H9 (cell line): ENCODE measurements at regions not wholly inside any gene's neighbourhood (a gene's known extent, or its start where the extent isn't known, plus 50 kb on each side); places are given as distances from the start of the nearest gene placed in this dataset.

ENCODE experiments used
- DNase-seq: peaks from one replicate; pipeline ENCODE4 v3.0.0-alpha.2; 2017
- H2AFZ ChIP-seq: one replicate; pipeline ENCODE4 v1.6.1; 2013; ENCODE audit warnings: mild to moderate bottlenecking, low read length, control low read depth, moderate library complexity
- H2AK5ac ChIP-seq: 2 replicates; pipeline ENCODE4 v1.6.1; 2013; ENCODE audit warnings: low read length, control low read depth, mixed read lengths; ENCODE audit not compliant: insufficient read length
- H2BK120ac ChIP-seq: one replicate; pipeline ENCODE4 v1.6.1; 2013; ENCODE audit warnings: low read depth, mild to moderate bottlenecking, low read length, control low read depth, inconsistent platforms; ENCODE audit not compliant: poor library complexity, severe bottlenecking
- H2BK12ac ChIP-seq: 2 replicates; pipeline ENCODE4 v1.6.1; 2013; ENCODE audit warnings: low read length, control low read depth, mixed read lengths, low read depth; ENCODE audit not compliant: insufficient read length
- H2BK15ac ChIP-seq: 2 replicates; pipeline ENCODE4 v1.6.1; 2013; ENCODE audit warnings: low read depth, low read length, control low read depth
- H2BK20ac ChIP-seq: one replicate; pipeline ENCODE4 v1.6.1; 2013; ENCODE audit warnings: low read depth, mild to moderate bottlenecking, low read length, control low read depth, inconsistent platforms; ENCODE audit not compliant: poor library complexity, severe bottlenecking
- H2BK5ac ChIP-seq: 2 replicates; pipeline ENCODE4 v1.6.1; 2013; ENCODE audit warnings: low read length, control low read depth, mixed read lengths; ENCODE audit not compliant: insufficient read length
- H3K14ac ChIP-seq: 2 replicates; pipeline ENCODE4 v1.6.1; 2013; ENCODE audit warnings: low read length, control low read depth; ENCODE audit not compliant: insufficient read depth
- H3K18ac ChIP-seq: 2 replicates; pipeline ENCODE4 v1.6.1; 2013; ENCODE audit warnings: low read depth, mild to moderate bottlenecking, mixed read lengths, low read length, control low read depth; ENCODE audit not compliant: insufficient read length
- H3K23ac ChIP-seq: 2 replicates; pipeline ENCODE4 v1.6.1; 2013; ENCODE audit warnings: low read length, control low read depth, mixed read lengths, low read depth; ENCODE audit not compliant: insufficient read length
- H3K23me2 ChIP-seq: 2 replicates; pipeline ENCODE4 v1.6.1; 2013; ENCODE audit warnings: low read depth, mild to moderate bottlenecking, mixed read lengths, low read length, control low read depth; ENCODE audit not compliant: insufficient read length, poor library complexity, severe bottlenecking
- H3K27ac ChIP-seq: 2 replicates; pipeline ENCODE4 v1.5.1; 2013; ENCODE audit warnings: low read length, control low read depth, mixed read lengths, low read depth; ENCODE audit not compliant: insufficient read length
- H3K27me3 ChIP-seq: 2 replicates; pipeline ENCODE4 v1.6.1; 2013; ENCODE audit warnings: low read length, control low read depth, inconsistent platforms; ENCODE audit not compliant: insufficient read depth
- H3K4ac ChIP-seq: 2 replicates; pipeline ENCODE4 v1.6.1; 2013; ENCODE audit warnings: low read depth, mild to moderate bottlenecking, control low read depth, inconsistent platforms, low read length, moderate library complexity
- H3K4me1 ChIP-seq: 2 replicates; pipeline ENCODE4 v1.6.1; 2013; ENCODE audit warnings: low read length, control low read depth, inconsistent platforms; ENCODE audit not compliant: insufficient read depth
- H3K4me2 ChIP-seq: 2 replicates; pipeline ENCODE4 v1.6.1; 2013; ENCODE audit warnings: low read length, control low read depth, mixed read lengths; ENCODE audit not compliant: insufficient read length, insufficient read depth
- H3K56ac ChIP-seq: 2 replicates; pipeline ENCODE4 v1.6.1; 2013; ENCODE audit warnings: low read depth, mild to moderate bottlenecking, mixed read lengths, low read length, control low read depth; ENCODE audit not compliant: insufficient read length
- H3K79me1 ChIP-seq: 2 replicates; pipeline ENCODE4 v1.6.1; 2013; ENCODE audit warnings: low read depth, mild to moderate bottlenecking, moderate library complexity, low read length, control low read depth, inconsistent platforms; ENCODE audit not compliant: insufficient read depth, poor library complexity, severe bottlenecking
- H3K79me2 ChIP-seq: 2 replicates; pipeline ENCODE4 v1.6.1; 2013; ENCODE audit warnings: low read length, control low read depth, inconsistent platforms; ENCODE audit not compliant: insufficient read depth
- H3K9ac ChIP-seq: 2 replicates; pipeline ENCODE4 v1.6.1; 2013; ENCODE audit warnings: low read length, control low read depth, mixed read lengths; ENCODE audit not compliant: insufficient read length; ENCODE audit errors: extremely low read depth
- H3K9me3 ChIP-seq: one replicate; pipeline ENCODE4 v1.6.1; 2013; ENCODE audit warnings: low read depth, low read length, inconsistent platforms; ENCODE audit not compliant: control insufficient read depth
- H3T11ph ChIP-seq: one replicate; pipeline ENCODE4 v1.6.1; 2013; ENCODE audit warnings: mild to moderate bottlenecking, low read length, control low read depth, inconsistent platforms
- H4K20me1 ChIP-seq: one replicate; pipeline ENCODE4 v1.6.1; 2013; ENCODE audit not compliant: control insufficient read depth, insufficient read length, insufficient read depth
- H4K5ac ChIP-seq: 2 replicates; pipeline ENCODE4 v1.6.1; 2013; ENCODE audit warnings: low read depth, mild to moderate bottlenecking, mixed read lengths, low read length, control low read depth; ENCODE audit not compliant: insufficient read length
- H4K8ac ChIP-seq: replicated peaks from 2 replicates; pipeline ENCODE4 v1.6.1; 2013; ENCODE audit warnings: low read length, control low read depth, mixed read lengths, low read depth; ENCODE audit not compliant: insufficient read length
- H4K91ac ChIP-seq: 2 replicates; pipeline ENCODE4 v1.6.1; 2013; ENCODE audit warnings: low read depth, mild to moderate bottlenecking, moderate library complexity, mixed read lengths, low read length, control low read depth; ENCODE audit not compliant: insufficient read length
- H3K27ac Mint-ChIP-seq, 3 experiments: 2 replicates in 2 of 3; 3 replicates in 1 of 3; pipeline ENCODE4 v1.8.0; 2020 to 2021; ENCODE audit warnings: mixed read lengths in 3 of 3, mild to moderate bottlenecking in 1 of 3, moderate library complexity in 1 of 3
- H3K27me3 Mint-ChIP-seq: 2 replicates; pipeline ENCODE4 v1.8.0; 2021; ENCODE audit warnings: low read depth, mild to moderate bottlenecking, moderate library complexity, mixed read lengths
- H3K36me3 Mint-ChIP-seq, 3 experiments: 2 replicates in 2 of 3; 3 replicates in 1 of 3; pipeline ENCODE4 v1.8.0; 2020 to 2021; ENCODE audit warnings: low read depth in 3 of 3, mixed read lengths in 3 of 3; ENCODE audit not compliant: insufficient read depth in 1 of 3
- H3K4me1 Mint-ChIP-seq, 2 experiments: 2 replicates each; pipeline ENCODE4 v1.8.0; 2020; ENCODE audit warnings: mixed read lengths in 2 of 2
- H3K4me3 Mint-ChIP-seq, 2 experiments: 2 replicates in 1 of 2; 3 replicates in 1 of 2; pipeline ENCODE4 v1.8.0; 2020 to 2021; ENCODE audit warnings: mild to moderate bottlenecking in 2 of 2, mixed read lengths in 2 of 2, moderate library complexity in 1 of 2
- H3K9me3 Mint-ChIP-seq, 2 experiments: 2 replicates in 1 of 2; 3 replicates in 1 of 2; pipeline ENCODE4 v1.8.0; 2020; ENCODE audit warnings: mild to moderate bottlenecking in 2 of 2, mixed read lengths in 2 of 2, moderate library complexity in 1 of 2
- CTCF ChIP-seq: fragments of 200-600 bp; sonication (generic); conservative IDR thresholded peaks from 3 replicates; pipeline ENCODE4 v1.8.0; 2021; ENCODE audit warnings: antibody characterized with exemption, mild to moderate bottlenecking
- WGBS: extraction: QIAGEN DNeasy Blood & Tissue Kit; methylation state at CpG from one replicate; pipeline ENCODE4 v1.1.7; 2013; ENCODE audit warnings: missing lambda C conversion rate, low lambda C conversion rate, mixed read lengths; ENCODE audit not compliant: insufficient read length; ENCODE audit errors: extremely low coverage; 5-methylcytosine and 5-hydroxymethylcytosine counted together

DNA sequence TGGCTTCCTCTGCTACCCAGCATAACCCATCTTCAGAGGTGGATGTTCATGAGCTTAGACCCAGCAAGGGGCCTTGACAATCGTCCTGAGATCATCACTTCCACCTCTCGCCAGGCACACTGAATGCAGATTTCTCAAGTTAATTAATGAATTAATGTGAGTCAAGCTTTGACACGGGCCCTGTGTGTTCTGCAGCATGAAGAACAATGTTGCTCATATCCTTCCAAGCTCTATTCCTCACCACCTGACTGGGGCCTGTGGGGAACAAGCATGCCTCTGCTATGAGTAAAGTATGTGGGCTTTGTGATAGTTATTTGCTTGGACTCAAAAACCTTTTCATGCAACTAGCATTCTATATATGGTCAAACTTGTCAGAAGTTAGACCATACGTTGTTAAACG lies 122.0 kb downstream of the SEC16B start:
- Histone ChIP-seq H2AK5ac (no peak overlapping the region), H2BK15ac (no peak overlapping the region), H3K27ac (no peak overlapping the region), H3K56ac (no peak overlapping the region), H2BK5ac (no peak overlapping the region), H4K20me1 (no peaks in the 10 kb centered on the region), H3K14ac (no peak overlapping the region), H2AFZ (no peak overlapping the region), H3K18ac (no peak overlapping the region), H3K4me1 (no peaks in the 10 kb centered on the region), H2BK12ac (no peak overlapping the region), H3K27me3 (no peaks in the 10 kb centered on the region), H3K9ac (no peak overlapping the region), H3K23me2 (no peaks in the 10 kb centered on the region), H3K23ac (no peak overlapping the region), H3K4ac (no peak overlapping the region), H3K4me2 (no peak overlapping the region), H3K9me3 (no peaks in the 10 kb centered on the region), H4K91ac (no peak overlapping the region), H4K5ac (no peak overlapping the region), H3K79me2 (no peaks in the 10 kb centered on the region), H2BK120ac (no peak overlapping the region), H2BK20ac (no peak overlapping the region), H3K79me1 (no peaks in the 10 kb centered on the region), H4K8ac (no peak overlapping the region), H3T11ph (no peak overlapping the region)
- Mint-ChIP-seq H3K9me3 (peaks cover 0 to 3% of the 10 kb centered on the region in 2 experiments; a peak in 1 of 5 replicates), H3K4me1 (no peaks in the 10 kb centered on the region), H3K27me3 (no peaks in the 10 kb centered on the region), H3K36me3 (no peaks in the 10 kb centered on the region), H3K27ac (no peak overlapping the region; a peak in 1 of 7 replicates), H3K4me3 (no peak overlapping the region)
- no peak for DNase-seq
- WGBS, result no CpG with 5 or more reads among the region's 5 CpGs
- no peak for TF ChIP-seq CTCF
